ENCODE measurements at regions not wholly inside any gene's neighbourhood (a gene's known extent, or its start where the extent isn't known, plus 50 kb on each side); places are given as distances from the start of the nearest gene placed in this dataset.

- no peak overlapping the region for H3K27ac ChIP-seq
- no peak for TF ChIP-seq CTCF (conservative IDR thresholded peaks at IDR 0.05)
- no peak for TF ChIP-seq ZFX (IDR thresholded peaks at IDR 0.05)
Measured at GRCh38 chr5:162484095-162484494, 416.5 kb downstream of the GABRG2 start.

GRCh38 chr5:162484986-162485385 lies 417.4 kb downstream of the GABRG2 start:
- TF ChIP-seq CTCF (conservative IDR thresholded peaks at IDR 0.05) (no peak), ZFX (IDR thresholded peaks at IDR 0.05) (no peak)
- no peak overlapping the region for H3K27ac ChIP-seq

GRCh38 chr5:162485666-162486292 lies 418.2 kb downstream of the GABRG2 start:
- TF ChIP-seq ZFX (IDR thresholded peaks at IDR 0.05): no peak
- TF ChIP-seq CTCF (conservative IDR thresholded peaks at IDR 0.05): no peak

GRCh38 chr5:162487528-162488525 lies 420.3 kb downstream of the GABRG2 start:
- no peak overlapping the region for H3K27ac ChIP-seq
- no peak for TF ChIP-seq CTCF (conservative IDR thresholded peaks at IDR 0.05)
- no peak for TF ChIP-seq ZFX (IDR thresholded peaks at IDR 0.05)

More at GRCh38 chr5:162485666-162486292, 418.2 kb downstream of the GABRG2 start:
- no peak overlapping the region for H3K27ac ChIP-seq

- TF ChIP-seq CTCF (conservative IDR thresholded peaks at IDR 0.05): no peak
- no peak for TF ChIP-seq ZFX (IDR thresholded peaks at IDR 0.05)
- no peak overlapping the region for H3K27ac ChIP-seq
Measured at GRCh38 chr5:162496100-162496808, 428.7 kb downstream of the GABRG2 start.

GRCh38 chr5:162497455-162497854 lies 429.9 kb downstream of the GABRG2 start:
- no peak overlapping the region for H3K27ac ChIP-seq
- TF ChIP-seq ZFX (IDR thresholded peaks at IDR 0.05) (no peak), CTCF (conservative IDR thresholded peaks at IDR 0.05) (no peak)

All from C4-2B (cell line).